Panc1 (cell line): ENCODE measurements at regions not wholly inside any gene's neighbourhood (a gene's known extent, or its start where the extent isn't known, plus 50 kb on each side); places are given as distances from the start of the nearest gene placed in this dataset.

Experiments used
- CTCF ChIP-seq: fragments of 450-650 bp; IDR thresholded peaks from 2 replicates; pipeline ENCODE4 v1.5.1; 2017; ENCODE audit warnings: mild to moderate bottlenecking
- SIN3A ChIP-seq: IDR thresholded peaks from 2 replicates; pipeline ENCODE4 v1.6.1; 2012; ENCODE audit warnings: low read depth, mild to moderate bottlenecking, low read length, moderate library complexity, borderline replicate concordance; ENCODE audit not compliant: insufficient read depth
- TCF7L2 ChIP-seq: IDR thresholded peaks from 2 replicates; pipeline ENCODE4 v1.6.1; 2011; ENCODE audit warnings: mild to moderate bottlenecking, low read depth, low read length, inconsistent platforms
- TF ChIP-seq, protein P1 (sequence below), 2 experiments: IDR thresholded peaks; 2 replicates each; pipeline ENCODE4 v1.6.1; 2011 to 2012; ENCODE audit warnings: low read depth in 2 of 2, control low read depth in 1 of 2, low read length in 1 of 2, mild to moderate bottlenecking in 1 of 2, moderate library complexity in 1 of 2; ENCODE audit not compliant: insufficient read depth in 1 of 2

- TF ChIP-seq CTCF: no peak
- TF ChIP-seq TCF7L2: no peak
- TF ChIP-seq, protein P1, sequence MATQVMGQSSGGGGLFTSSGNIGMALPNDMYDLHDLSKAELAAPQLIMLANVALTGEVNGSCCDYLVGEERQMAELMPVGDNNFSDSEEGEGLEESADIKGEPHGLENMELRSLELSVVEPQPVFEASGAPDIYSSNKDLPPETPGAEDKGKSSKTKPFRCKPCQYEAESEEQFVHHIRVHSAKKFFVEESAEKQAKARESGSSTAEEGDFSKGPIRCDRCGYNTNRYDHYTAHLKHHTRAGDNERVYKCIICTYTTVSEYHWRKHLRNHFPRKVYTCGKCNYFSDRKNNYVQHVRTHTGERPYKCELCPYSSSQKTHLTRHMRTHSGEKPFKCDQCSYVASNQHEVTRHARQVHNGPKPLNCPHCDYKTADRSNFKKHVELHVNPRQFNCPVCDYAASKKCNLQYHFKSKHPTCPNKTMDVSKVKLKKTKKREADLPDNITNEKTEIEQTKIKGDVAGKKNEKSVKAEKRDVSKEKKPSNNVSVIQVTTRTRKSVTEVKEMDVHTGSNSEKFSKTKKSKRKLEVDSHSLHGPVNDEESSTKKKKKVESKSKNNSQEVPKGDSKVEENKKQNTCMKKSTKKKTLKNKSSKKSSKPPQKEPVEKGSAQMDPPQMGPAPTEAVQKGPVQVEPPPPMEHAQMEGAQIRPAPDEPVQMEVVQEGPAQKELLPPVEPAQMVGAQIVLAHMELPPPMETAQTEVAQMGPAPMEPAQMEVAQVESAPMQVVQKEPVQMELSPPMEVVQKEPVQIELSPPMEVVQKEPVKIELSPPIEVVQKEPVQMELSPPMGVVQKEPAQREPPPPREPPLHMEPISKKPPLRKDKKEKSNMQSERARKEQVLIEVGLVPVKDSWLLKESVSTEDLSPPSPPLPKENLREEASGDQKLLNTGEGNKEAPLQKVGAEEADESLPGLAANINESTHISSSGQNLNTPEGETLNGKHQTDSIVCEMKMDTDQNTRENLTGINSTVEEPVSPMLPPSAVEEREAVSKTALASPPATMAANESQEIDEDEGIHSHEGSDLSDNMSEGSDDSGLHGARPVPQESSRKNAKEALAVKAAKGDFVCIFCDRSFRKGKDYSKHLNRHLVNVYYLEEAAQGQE (IDR thresholded peaks at IDR 0.05; ENCODE audit: insufficient read depth in 1 of 2, low read depth in 2 of 2, low read length in 1 of 2): no peak
- TF ChIP-seq SIN3A: no peak
Observed at GRCh38 chr6:87908978-87909811, 138.4 kb upstream of the SPACA1 start.
